ENCODE measurements at regions not wholly inside any gene's neighbourhood (a gene's known extent, or its start where the extent isn't known, plus 50 kb on each side); places are given as distances from the start of the nearest gene placed in this dataset.

DNA sequence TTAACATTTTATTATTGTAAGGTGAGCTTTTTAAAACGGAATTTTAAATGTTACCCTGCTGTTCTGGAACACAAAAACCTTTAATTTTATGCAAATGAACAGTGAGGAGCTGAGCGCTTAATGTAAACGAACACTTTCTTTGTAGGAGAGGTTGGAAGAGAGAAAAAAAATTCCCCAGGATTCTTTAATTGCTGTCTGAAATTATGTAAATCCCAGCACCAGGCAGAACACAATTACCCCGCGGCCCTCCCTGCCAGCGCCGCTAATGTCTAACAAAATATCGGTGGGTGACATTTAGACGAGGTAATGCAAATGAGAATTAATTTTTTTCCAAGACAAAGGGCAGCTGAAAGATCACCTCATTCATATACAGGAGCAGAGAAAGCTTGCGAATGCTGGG is 143.4 kb upstream of the MVB12B start:
- TF ChIP-seq, protein P1, sequence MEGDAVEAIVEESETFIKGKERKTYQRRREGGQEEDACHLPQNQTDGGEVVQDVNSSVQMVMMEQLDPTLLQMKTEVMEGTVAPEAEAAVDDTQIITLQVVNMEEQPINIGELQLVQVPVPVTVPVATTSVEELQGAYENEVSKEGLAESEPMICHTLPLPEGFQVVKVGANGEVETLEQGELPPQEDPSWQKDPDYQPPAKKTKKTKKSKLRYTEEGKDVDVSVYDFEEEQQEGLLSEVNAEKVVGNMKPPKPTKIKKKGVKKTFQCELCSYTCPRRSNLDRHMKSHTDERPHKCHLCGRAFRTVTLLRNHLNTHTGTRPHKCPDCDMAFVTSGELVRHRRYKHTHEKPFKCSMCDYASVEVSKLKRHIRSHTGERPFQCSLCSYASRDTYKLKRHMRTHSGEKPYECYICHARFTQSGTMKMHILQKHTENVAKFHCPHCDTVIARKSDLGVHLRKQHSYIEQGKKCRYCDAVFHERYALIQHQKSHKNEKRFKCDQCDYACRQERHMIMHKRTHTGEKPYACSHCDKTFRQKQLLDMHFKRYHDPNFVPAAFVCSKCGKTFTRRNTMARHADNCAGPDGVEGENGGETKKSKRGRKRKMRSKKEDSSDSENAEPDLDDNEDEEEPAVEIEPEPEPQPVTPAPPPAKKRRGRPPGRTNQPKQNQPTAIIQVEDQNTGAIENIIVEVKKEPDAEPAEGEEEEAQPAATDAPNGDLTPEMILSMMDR (IDR thresholded peaks at IDR 0.05; ENCODE audit: poor library complexity, severe bottlenecking): no peak
- TF ChIP-seq POLR2AphosphoS5 (IDR thresholded peaks at IDR 0.05): no peak
